OCI-LY7 (cell line): ENCODE measurements at regions not wholly inside any gene's neighbourhood (a gene's known extent, or its start where the extent isn't known, plus 50 kb on each side); places are given as distances from the start of the nearest gene placed in this dataset.

Experiments
- BruUV-seq: library from RNA; stranded (reverse); fragments of 400-500 nt; replicated peaks from 2 replicates; lab custom pipeline; 2021; lab: Mats Ljungman, UMichigan
- CTCF ChIA-PET: fragments of 300-600 bp; sonication (Branson Sonifier 250); formaldehyde crosslinking; loops from one replicate; lab custom pipeline; 2022; ENCODE audit warnings: antibody characterized with exemption; ENCODE audit not compliant: unreplicated experiment; lab: Charles Lee
- POLR2A ChIA-PET: fragments of 300-600 bp; sonication (Branson Sonifier 250); formaldehyde crosslinking; loops from one replicate; lab custom pipeline; 2022; ENCODE audit warnings: antibody characterized with exemption; lab: Charles Lee
- DNase-seq: peaks from one replicate; pipeline ENCODE4 v3.0.0-alpha.2; 2015; ENCODE audit warnings: low spot score
- H2AFZ ChIP-seq: fragments of 200-600 bp; sonication (generic), shearing (Covaris generic); 2 replicates; pipeline ENCODE4 v1.6.1; 2014; ENCODE audit warnings: mild to moderate bottlenecking, antibody characterized with exemption, low read length, moderate library complexity
- H3K27ac ChIP-seq: fragments of 200-600 bp; sonication (generic); 2 replicates; pipeline ENCODE4 v1.5.1; 2014; ENCODE audit warnings: mixed run types, low read depth, mild to moderate bottlenecking, moderate library complexity, low read length, inconsistent platforms; ENCODE audit not compliant: poor library complexity, severe bottlenecking
- H3K36me3 ChIP-seq: fragments of 200-600 bp; sonication (generic); 2 replicates; pipeline ENCODE4 v1.6.1; 2014; ENCODE audit warnings: mild to moderate bottlenecking, antibody characterized with exemption, low read length, moderate library complexity, mixed read lengths; ENCODE audit not compliant: insufficient read depth
- H3K4me1 ChIP-seq: fragments of 200-600 bp; sonication (generic); 2 replicates; pipeline ENCODE4 v1.5.1; 2014; ENCODE audit warnings: mild to moderate bottlenecking, low read length; ENCODE audit not compliant: insufficient read depth, poor library complexity, severe bottlenecking
- H3K4me2 ChIP-seq: fragments of 200-600 bp; sonication (generic); 2 replicates; pipeline ENCODE4 v1.6.1; 2014; ENCODE audit warnings: mild to moderate bottlenecking, low read length
- H3K4me3 ChIP-seq: fragments of 200-600 bp; sonication (generic); 2 replicates; pipeline ENCODE4 v1.5.1; 2014; ENCODE audit warnings: mild to moderate bottlenecking, low read depth, low read length; ENCODE audit not compliant: poor library complexity, severe bottlenecking
- H3K79me2 ChIP-seq: fragments of 200-600 bp; sonication (generic); 2 replicates; pipeline ENCODE4 v1.6.1; 2016; ENCODE audit warnings: low read depth, mild to moderate bottlenecking, low read length, moderate library complexity, mixed read lengths; ENCODE audit not compliant: insufficient read depth
- H3K9me2 ChIP-seq: fragments of 200-600 bp; sonication (generic); 2 replicates; pipeline ENCODE4 v1.6.1; 2016; ENCODE audit warnings: mild to moderate bottlenecking, low read length, mixed read lengths; ENCODE audit not compliant: insufficient read depth
- H3K9me3 ChIP-seq: fragments of 200-600 bp; sonication (generic); 2 replicates; pipeline ENCODE4 v1.6.1; 2014; ENCODE audit warnings: mild to moderate bottlenecking, mixed run types, low read length, mixed read lengths
- H4K20me1 ChIP-seq: fragments of 200-600 bp; sonication (generic); 2 replicates; pipeline ENCODE4 v1.6.1; 2014; ENCODE audit warnings: mild to moderate bottlenecking, antibody characterized with exemption, low read length, moderate library complexity, mixed read lengths; ENCODE audit not compliant: insufficient read depth
- EZH2phosphoT487 ChIP-seq: fragments of 200-600 bp; sonication (generic); IDR thresholded peaks from 2 replicates; pipeline ENCODE4 v1.6.1; 2018; ENCODE audit warnings: low read depth, borderline replicate concordance, mild to moderate bottlenecking, mixed run types, antibody characterized with exemption, low read length, moderate library complexity, mixed read lengths
- intact Hi-C: fragments of 100-400 bp; cut with micrococcal nuclease; formaldehyde crosslinking; loops from one replicate; pipeline ENCODE4 v1.10.0; 2022; ENCODE audit not compliant: unreplicated experiment
- TF ChIP-seq, protein P1 (sequence below): fragments of 200-600 bp; sonication (generic); conservative IDR thresholded peaks from 2 replicates; pipeline ENCODE4 v1.5.1; 2014; ENCODE audit warnings: mild to moderate bottlenecking, antibody characterized with exemption, low read length, moderate library complexity, mixed read lengths

DNA sequence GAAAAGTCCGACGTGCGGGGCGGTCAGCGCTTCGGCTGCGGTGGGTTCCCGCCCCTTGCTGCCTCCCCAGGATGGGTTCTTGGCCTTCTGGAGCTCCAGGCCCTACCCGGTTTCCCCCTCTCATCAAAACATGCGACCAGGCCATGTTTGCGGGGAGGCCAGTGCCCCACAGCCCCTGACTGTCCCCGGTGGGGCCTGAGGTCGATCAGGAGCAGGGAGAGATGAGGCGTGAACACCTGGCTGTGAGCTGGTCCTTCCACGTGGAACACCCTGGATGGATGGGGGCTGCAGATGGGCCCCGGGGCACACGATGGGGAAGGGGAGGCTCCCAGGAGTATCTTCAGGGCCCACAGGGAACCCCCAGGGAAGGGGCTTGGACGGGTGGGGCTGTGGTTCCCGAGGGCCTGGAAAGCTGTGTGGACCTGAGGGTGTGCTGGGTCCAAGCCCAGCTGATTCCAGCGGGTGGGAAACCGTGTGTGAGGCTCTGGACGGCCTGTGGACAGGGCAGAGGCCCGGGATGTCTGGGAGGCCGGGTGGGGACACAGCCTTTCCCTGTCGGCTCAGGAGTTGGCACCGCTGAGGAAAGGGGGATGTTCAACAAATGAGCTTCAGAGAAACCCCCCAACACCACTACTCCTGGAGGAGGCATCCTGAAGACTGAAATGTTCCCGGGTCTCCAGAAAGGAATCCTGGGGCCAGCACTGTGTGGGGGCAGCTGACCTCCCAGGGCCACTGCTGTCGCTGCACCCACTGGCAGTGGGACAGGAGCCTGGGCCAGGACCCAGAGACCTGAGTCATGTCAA lies 187.0 kb upstream of the C14orf180 start:
- Histone ChIP-seq H3K27ac (peak overlapping the region; percentile 10), H3K79me2 (no peaks in the 10 kb centered on the region), H3K9me3 (no peaks in the 10 kb centered on the region), H4K20me1 (no peaks in the 10 kb centered on the region), H3K4me2 (peak overlapping the region; percentile 44), H3K36me3 (no peaks in the 10 kb centered on the region), H3K9me2 (no peaks in the 10 kb centered on the region), H3K4me1 (peaks cover 55% of the 10 kb centered on the region), H3K4me3 (no peak overlapping the region), H2AFZ (no peak overlapping the region)
- BruUV-seq: no TSS peak
- CTCF ChIA-PET: no interaction called here
- DNase-seq: no peak
- TF ChIP-seq, protein P1, sequence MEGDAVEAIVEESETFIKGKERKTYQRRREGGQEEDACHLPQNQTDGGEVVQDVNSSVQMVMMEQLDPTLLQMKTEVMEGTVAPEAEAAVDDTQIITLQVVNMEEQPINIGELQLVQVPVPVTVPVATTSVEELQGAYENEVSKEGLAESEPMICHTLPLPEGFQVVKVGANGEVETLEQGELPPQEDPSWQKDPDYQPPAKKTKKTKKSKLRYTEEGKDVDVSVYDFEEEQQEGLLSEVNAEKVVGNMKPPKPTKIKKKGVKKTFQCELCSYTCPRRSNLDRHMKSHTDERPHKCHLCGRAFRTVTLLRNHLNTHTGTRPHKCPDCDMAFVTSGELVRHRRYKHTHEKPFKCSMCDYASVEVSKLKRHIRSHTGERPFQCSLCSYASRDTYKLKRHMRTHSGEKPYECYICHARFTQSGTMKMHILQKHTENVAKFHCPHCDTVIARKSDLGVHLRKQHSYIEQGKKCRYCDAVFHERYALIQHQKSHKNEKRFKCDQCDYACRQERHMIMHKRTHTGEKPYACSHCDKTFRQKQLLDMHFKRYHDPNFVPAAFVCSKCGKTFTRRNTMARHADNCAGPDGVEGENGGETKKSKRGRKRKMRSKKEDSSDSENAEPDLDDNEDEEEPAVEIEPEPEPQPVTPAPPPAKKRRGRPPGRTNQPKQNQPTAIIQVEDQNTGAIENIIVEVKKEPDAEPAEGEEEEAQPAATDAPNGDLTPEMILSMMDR: no peak
- no peak for TF ChIP-seq EZH2phosphoT487
- POLR2A ChIA-PET: no interaction called here
- intact Hi-C loops: no loop called here

DNA sequence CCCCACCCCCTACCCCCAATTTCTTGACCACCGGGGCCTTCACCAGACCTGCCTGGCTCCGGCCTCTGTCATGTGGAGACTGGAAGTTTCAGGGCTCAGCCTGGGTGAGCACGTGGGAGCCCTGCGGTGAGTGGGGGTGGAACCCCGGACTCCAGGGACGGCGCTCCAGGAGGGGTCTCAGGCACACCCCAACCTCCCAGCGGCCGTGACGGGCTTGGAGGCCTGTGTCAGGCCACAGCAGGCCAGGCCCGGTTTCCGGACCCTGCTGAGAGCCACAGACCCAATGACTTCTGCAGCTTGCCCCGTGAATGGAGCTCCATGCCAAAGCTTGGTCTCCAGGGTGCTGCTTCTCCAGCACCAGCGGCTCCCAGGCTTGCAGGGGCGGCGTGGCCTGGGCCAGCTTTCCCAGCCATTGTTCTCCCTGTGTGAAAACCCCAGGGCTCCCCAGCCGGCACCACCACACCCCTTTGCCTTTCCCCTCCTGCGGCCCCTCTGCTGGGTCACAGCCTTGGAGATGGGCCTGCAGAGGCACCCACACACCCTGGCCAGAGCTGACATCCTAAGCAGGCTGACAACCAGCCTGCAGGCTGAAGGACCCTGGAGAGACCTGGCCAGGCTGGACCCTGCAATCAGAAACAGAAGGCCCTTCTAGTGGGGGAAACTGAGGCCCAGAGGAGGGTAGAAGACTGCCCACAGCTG lies 186.2 kb upstream of the C14orf180 start:
- intact Hi-C loops: no loop called here
- CTCF ChIA-PET: no interaction called here
- peaks cover 55% of the 10 kb centered on the region for H3K4me1 ChIP-seq
- H3K27ac ChIP-seq: no peak overlapping the region
- DNase-seq: no peak
- TF ChIP-seq, protein P1: no peak
- TF ChIP-seq EZH2phosphoT487: no peak
- POLR2A ChIA-PET: no interaction called here
- BruUV-seq: no TSS peak
- no peaks in the 10 kb centered on the region for H3K79me2 ChIP-seq
- no peaks in the 10 kb centered on the region for H3K36me3 ChIP-seq
- H3K9me2 ChIP-seq: no peaks in the 10 kb centered on the region
- H3K9me3 ChIP-seq: no peaks in the 10 kb centered on the region
- peak overlapping the region; percentile 54 for H3K4me2 ChIP-seq
- no peaks in the 10 kb centered on the region for H4K20me1 ChIP-seq
- no peak overlapping the region for H3K4me3 ChIP-seq
- no peak overlapping the region for H2AFZ ChIP-seq

DNA sequence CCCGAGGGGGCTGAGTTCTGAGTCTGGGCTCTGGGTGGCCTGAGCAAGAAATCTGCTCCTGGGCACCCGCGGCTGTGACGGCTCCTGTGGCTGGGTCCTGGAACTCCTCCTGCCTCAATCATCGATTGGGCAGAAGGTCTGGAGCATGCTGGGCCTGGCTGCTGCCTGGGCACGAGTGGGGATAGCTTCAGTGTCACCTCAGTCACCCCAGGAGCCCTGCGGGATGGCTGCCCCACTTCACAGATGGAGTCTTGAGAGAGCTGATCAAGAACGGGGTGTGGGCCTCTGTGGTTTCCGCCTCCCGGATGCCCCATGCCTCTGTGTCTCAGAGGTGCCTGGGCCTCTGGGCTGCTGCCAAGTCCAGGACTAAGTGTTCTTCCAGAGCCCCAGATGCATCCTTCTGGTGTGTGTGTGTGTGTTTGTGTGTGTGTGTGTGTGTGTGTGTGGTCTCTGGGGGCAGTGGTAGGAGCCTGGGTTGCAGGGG lies 185.6 kb upstream of the C14orf180 start:
- POLR2A ChIA-PET: no interaction called here

More for the DNA sequence above, 185.6 kb upstream of the C14orf180 start:
- Histone ChIP-seq H3K4me3 (no peak overlapping the region), H3K79me2 (no peaks in the 10 kb centered on the region), H3K36me3 (no peaks in the 10 kb centered on the region), H3K27ac (peak overlapping the region; percentile 16), H4K20me1 (no peaks in the 10 kb centered on the region), H2AFZ (no peak overlapping the region), H3K4me2 (peak overlapping the region; percentile 54), H3K9me2 (no peaks in the 10 kb centered on the region), H3K4me1 (peaks cover 55% of the 10 kb centered on the region), H3K9me3 (no peaks in the 10 kb centered on the region)
- intact Hi-C loops: no loop called here
- peak; percentile 62 for DNase-seq
- CTCF ChIA-PET: no interaction called here
- BruUV-seq: no TSS peak
- TF ChIP-seq EZH2phosphoT487: no peak
- TF ChIP-seq, protein P1: no peak
